Keratinocyte (primary cell): ENCODE measurements at regions not wholly inside any gene's neighbourhood (a gene's known extent, or its start where the extent isn't known, plus 50 kb on each side); places are given as distances from the start of the nearest gene placed in this dataset.

Experiments used
- DNase-seq: peaks from one replicate; pipeline ENCODE4 v3.0.0-alpha.2; 2011; ENCODE audit warnings: low read depth, missing footprints, low spot score
- FAIRE-seq: peaks from 2 replicates; lab custom pipeline; 2011; peaks lifted over from hg19 to GRCh38; lab: Jason Lieb, UNC
- H2AFZ ChIP-seq: 2 replicates; pipeline ENCODE4 v1.6.0; 2012; ENCODE audit warnings: low read length, control low read depth, inconsistent platforms; ENCODE audit not compliant: control insufficient read depth
- H3K27ac ChIP-seq: 2 replicates; pipeline ENCODE4 v1.5.1; 2011; ENCODE audit warnings: low read length; ENCODE audit not compliant: control insufficient read depth, insufficient read depth
- H3K27me3 ChIP-seq: 3 replicates; pipeline ENCODE4 v1.6.0; 2011; ENCODE audit warnings: low read length; ENCODE audit not compliant: control insufficient read depth, insufficient read depth; ENCODE audit errors: extremely low read depth
- H3K36me3 ChIP-seq, 2 experiments: 2 replicates in 1 of 2; 3 replicates in 1 of 2; pipeline ENCODE4 v1.5.1; 2011; ENCODE audit warnings: low read length in 2 of 2, mild to moderate bottlenecking in 1 of 2; ENCODE audit not compliant: control insufficient read depth in 2 of 2, insufficient read depth in 2 of 2; ENCODE audit errors: extremely low read depth in 1 of 2
- H3K4me1 ChIP-seq: 3 replicates; pipeline ENCODE4 v1.5.1; 2011; ENCODE audit warnings: low read length; ENCODE audit not compliant: control insufficient read depth, insufficient read depth; ENCODE audit errors: extremely low read depth
- H3K4me2 ChIP-seq: 3 replicates; pipeline ENCODE4 v1.6.0; 2011; ENCODE audit warnings: low read depth, low read length; ENCODE audit not compliant: control insufficient read depth, insufficient read depth; ENCODE audit errors: extremely low read depth
- H3K4me3 ChIP-seq, 3 experiments: fragments of 200-600 bp in 1 of 3; sonication (generic) in 1 of 3; 2 replicates in 2 of 3; 3 replicates in 1 of 3; pipeline ENCODE4 v1.5.1; 2011 to 2016; ENCODE audit warnings: low read length in 3 of 3, mild to moderate bottlenecking in 3 of 3, control low read depth in 2 of 3, inconsistent platforms in 1 of 3, low read depth in 1 of 3, mixed read lengths in 1 of 3, mixed run types in 1 of 3, moderate library complexity in 1 of 3; ENCODE audit not compliant: control insufficient read depth in 2 of 3, insufficient read depth in 2 of 3; ENCODE audit errors: extremely low read depth in 1 of 3
- H3K79me2 ChIP-seq: 2 replicates; pipeline ENCODE4 v1.6.0; 2012; ENCODE audit warnings: low read length; ENCODE audit not compliant: control insufficient read depth, insufficient read depth
- H3K9ac ChIP-seq: 3 replicates; pipeline ENCODE4 v1.6.0; 2011; ENCODE audit warnings: low read length; ENCODE audit not compliant: control insufficient read depth, insufficient read depth; ENCODE audit errors: extremely low read depth
- H3K9me1 ChIP-seq: 3 replicates; pipeline ENCODE4 v1.6.0; 2011; ENCODE audit warnings: low read length; ENCODE audit not compliant: control insufficient read depth, insufficient read depth; ENCODE audit errors: extremely low read depth
- H3K9me3 ChIP-seq: 2 replicates; pipeline ENCODE4 v1.5.1; 2012; ENCODE audit warnings: low read depth, low read length; ENCODE audit not compliant: control insufficient read depth
- H4K20me1 ChIP-seq: 3 replicates; pipeline ENCODE4 v1.6.0; 2011; ENCODE audit warnings: low read length; ENCODE audit not compliant: control insufficient read depth, insufficient read depth; ENCODE audit errors: extremely low read depth
- CTCF ChIP-seq, 3 experiments: IDR thresholded peaks in 1 of 3; conservative IDR thresholded peaks in 1 of 3; optimal IDR thresholded peaks in 1 of 3; 2 replicates in 2 of 3; 3 replicates in 1 of 3; pipeline versions ENCODE3 to v1.5.1; 2011; ENCODE audit warnings: low read length in 3 of 3, mild to moderate bottlenecking in 3 of 3, moderate library complexity in 2 of 3, control low read depth in 1 of 3, inconsistent platforms in 1 of 3; ENCODE audit not compliant: insufficient read depth in 2 of 3; ENCODE audit errors: extremely low read depth in 1 of 3
- EZH2 ChIP-seq: IDR thresholded peaks from one replicate; pipeline ENCODE4 v1.6.1; 2012; ENCODE audit warnings: inconsistent platforms, mild to moderate bottlenecking, low read length, moderate library complexity
- dilution Hi-C: fragments of 300-500 bp; cut with MboI; formaldehyde crosslinking; loops from one replicate; pipeline ENCODE4 v1.7.0; 2020; ENCODE audit warnings: low sequenced_read_pairs; ENCODE audit not compliant: extremely low pct_ligation_motif_present

- H4K20me1 ChIP-seq = no peaks in the 10 kb centered on the region
- no peaks in the 10 kb centered on the region for H3K27me3 ChIP-seq
- H3K9me3 ChIP-seq = no peaks in the 10 kb centered on the region
- H3K4me2 ChIP-seq = no peak overlapping the region
- no peaks in the 10 kb centered on the region for H3K9me1 ChIP-seq
- no peak overlapping the region for H3K27ac ChIP-seq
- H3K4me1 ChIP-seq = no peaks in the 10 kb centered on the region
- no peak for DNase-seq
- no peaks in the 10 kb centered on the region for H3K36me3 ChIP-seq
- dilution Hi-C loops = no loop called here
- H3K4me3 ChIP-seq = no peak overlapping the region
- no peak overlapping the region for H3K9ac ChIP-seq
- H3K79me2 ChIP-seq = no peaks in the 10 kb centered on the region
- TF ChIP-seq EZH2 (no peak), CTCF (optimal IDR thresholded peaks at IDR 0.05 in 1 of 3, IDR thresholded peaks at IDR 0.05 in 1 of 3, conservative IDR thresholded peaks at IDR 0.05 in 1 of 3; ENCODE audit: extremely low read depth in 1 of 3, insufficient read depth in 2 of 3, low read length in 3 of 3) (no peak)
- FAIRE-seq = no peak
- H2AFZ ChIP-seq = no peak overlapping the region
These were observed 500.8 kb upstream of the ANKRD30A start for GRCh38 chr10:36624551-36625100.

GRCh38 chr10:36621346-36621745 lies 504.1 kb upstream of the ANKRD30A start:
- TF ChIP-seq EZH2 = no peak
- DNase-seq = no peak
- H3K27ac ChIP-seq = no peak overlapping the region
- dilution Hi-C loops = no loop called here
- H2AFZ ChIP-seq = no peak overlapping the region
- H3K9me1 ChIP-seq = no peaks in the 10 kb centered on the region
- no peaks in the 10 kb centered on the region for H3K79me2 ChIP-seq
- no peaks in the 10 kb centered on the region for H3K27me3 ChIP-seq
- no peaks in the 10 kb centered on the region for H3K4me1 ChIP-seq
- no peaks in the 10 kb centered on the region for H3K36me3 ChIP-seq
- FAIRE-seq = no peak
- H3K9ac ChIP-seq = no peak overlapping the region
- no peak overlapping the region for H3K4me3 ChIP-seq
- no peaks in the 10 kb centered on the region for H3K9me3 ChIP-seq
- H4K20me1 ChIP-seq = no peaks in the 10 kb centered on the region
- H3K4me2 ChIP-seq = no peak overlapping the region

- no peak for FAIRE-seq
- Histone ChIP-seq H2AFZ (no peak overlapping the region), H3K4me3 (no peak overlapping the region), H4K20me1 (no peaks in the 10 kb centered on the region), H3K4me1 (no peaks in the 10 kb centered on the region), H3K4me2 (no peak overlapping the region), H3K27me3 (no peaks in the 10 kb centered on the region), H3K27ac (no peak overlapping the region), H3K9me1 (no peaks in the 10 kb centered on the region), H3K36me3 (no peaks in the 10 kb centered on the region), H3K9me3 (no peaks in the 10 kb centered on the region), H3K79me2 (no peaks in the 10 kb centered on the region), H3K9ac (no peak overlapping the region)
- no peak for DNase-seq
- TF ChIP-seq CTCF (optimal IDR thresholded peaks at IDR 0.05 in 1 of 3, IDR thresholded peaks at IDR 0.05 in 1 of 3, conservative IDR thresholded peaks at IDR 0.05 in 1 of 3; ENCODE audit: extremely low read depth in 1 of 3, insufficient read depth in 2 of 3, low read length in 3 of 3) (no peak), EZH2 (no peak)
- dilution Hi-C loops = no loop called here
These were observed 513.0 kb upstream of the ANKRD30A start for GRCh38 chr10:36612436-36612835.
